Heart left ventricle (tissue), 16 donors: ENCODE measurements at regions not wholly inside any gene's neighbourhood (a gene's known extent, or its start where the extent isn't known, plus 50 kb on each side); places are given as distances from the start of the nearest gene placed in this dataset.

Experiments
- ATAC-seq, 4 donors: fragments of 200-7000 bp; cut with Tn5 transposase; one replicate each; pipeline ENCODE4 v1.9.1; 2020 to 2022; ENCODE audit warnings: moderate library complexity in 4 of 4, mild to moderate bottlenecking in 3 of 4, moderate number of reproducible peaks in 1 of 4
- DNase-seq, 5 donors: peaks; one replicate each; pipeline ENCODE4 v3.0.0-alpha.2; 2020
- H3K27ac ChIP-seq, 12 donors: fragments of 200-600 bp; sonication (generic) in 4 of 12; one replicate each; pipeline versions ENCODE4 v1.5.0 to v1.8.0; 2016 to 2022; ENCODE audit warnings: mild to moderate bottlenecking in 2 of 12
- H3K27me3 ChIP-seq, 9 donors: fragments of 200-600 bp; sonication (generic) in 2 of 9; one replicate each; pipeline versions ENCODE4 v1.5.1 to v1.8.0; 2016 to 2022; ENCODE audit warnings: mild to moderate bottlenecking in 3 of 9
- H3K36me3 ChIP-seq, 9 donors: fragments of 200-600 bp; sonication (generic) in 2 of 9; one replicate each; pipeline versions ENCODE4 v1.5.0 to v1.8.0; 2018 to 2022; ENCODE audit warnings: mild to moderate bottlenecking in 2 of 9
- H3K4me1 ChIP-seq, 12 donors: fragments of 200-600 bp; sonication (generic) in 4 of 12; one replicate each; pipeline versions ENCODE4 v1.5.0 to v1.8.0; 2016 to 2022; ENCODE audit warnings: mild to moderate bottlenecking in 3 of 12
- H3K4me3 ChIP-seq, 12 donors: fragments of 200-600 bp; sonication (generic) in 4 of 12; one replicate each; pipeline versions ENCODE4 v1.5.0 to v1.8.0; 2017 to 2022; ENCODE audit warnings: mild to moderate bottlenecking in 9 of 12, moderate library complexity in 4 of 12
- H3K9me3 ChIP-seq, 12 donors: fragments of 200-600 bp; sonication (generic) in 4 of 12; one replicate each; pipeline versions ENCODE4 v1.5.0 to v1.8.0; 2016 to 2022; ENCODE audit warnings: mild to moderate bottlenecking in 1 of 12
- POLR2A ChIP-seq, 2 donors: fragments of 450-650 bp; IDR thresholded peaks; one replicate each; pipeline ENCODE4 v1.6.1; 2017; ENCODE audit warnings: antibody characterized with exemption in 2 of 2, mild to moderate bottlenecking in 2 of 2, moderate library complexity in 2 of 2
- WGBS, 4 donors: extraction: QIAGEN DNeasy Blood & Tissue Kit in 2 of 4; methylation state at CpG; one replicate each; pipeline versions ENCODE4 v1.1.5 to v1.1.7; 2013 to 2018; 5-methylcytosine and 5-hydroxymethylcytosine counted together
- intact Hi-C, 10 donors: fragments of 100-400 bp; cut with DNase I; formaldehyde crosslinking; loops; one replicate each; pipeline versions ENCODE4 v1.11.1 to v1.14.2; 2022
- TF ChIP-seq, protein P1 (sequence below), 12 donors: fragments of 200-600 bp; sonication (generic) in 4 of 12; IDR thresholded peaks; one replicate each; pipeline versions ENCODE4 v1.5.0 to v1.8.0; 2018 to 2022; ENCODE audit warnings: antibody characterized with exemption in 12 of 12, mild to moderate bottlenecking in 5 of 12
- donor health status: ischemic (EF 13 %, LVEDD 7.1; RV severe dilation, severe dysfunction).
- donor health status: healthy with polysubstance abuse.
- donor health status: DM: no; HTN: yes; CAD: no.
- donor health status: DM: no; HTN: no; CAD: no.
- donor health status: ischemic (EF 25% LVEDD 6.9; RV normal size, moderate dysfunction).
- donor health status: ischemic (EF 25% LVEDD 5.7; RV mildly dilated, moderate dysfunction).
- donor health status: healthy.
- donor health status: DM: yes; HTN: yes; CAD: no.
- donor health status: ischemic (EF 35%, LVEDD 5.7; RV mildly dilated, moderate dysfunction).
- donor health status: nonischemic (EF 11% LVEDD 7.7; RV severe dilation, severe dysfunction).
- donor health status: DM: yes; HTN: yes; CAD: no.
- donor health status: PGD.
- donor health status: ischemic (EF 29% LVEDD 5.4; RV normal size, mild dysfunction).
- donor health status: nonischemic (EF 23%, LVEDD 6.1; RV moderate dilation, normal function).

DNA sequence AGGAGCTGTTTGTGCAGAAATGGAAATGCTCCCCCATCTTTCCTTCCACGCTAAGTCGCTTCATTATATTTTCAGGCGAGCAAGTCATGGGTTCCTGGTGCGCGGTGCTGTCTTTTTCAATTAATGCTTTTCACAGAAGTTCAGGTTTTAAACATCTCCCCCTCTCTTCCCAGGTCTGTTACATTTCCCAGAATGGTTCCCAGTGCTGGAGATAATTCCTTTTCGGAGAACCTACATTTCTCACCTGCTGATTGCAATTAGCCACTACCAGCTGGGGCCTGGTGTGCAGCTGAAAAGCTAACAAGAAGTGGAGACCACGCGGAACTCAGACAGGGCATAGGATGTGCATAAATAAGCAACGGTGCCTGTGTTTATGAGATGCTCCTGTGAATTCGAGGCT is 217.8 kb downstream of the MID1IP1 start:
- H3K4me1 ChIP-seq = no peaks in the 10 kb centered on the region
- no peaks in the 10 kb centered on the region for H3K36me3 ChIP-seq
- no peak overlapping the region for H3K4me3 ChIP-seq
- no peak for TF ChIP-seq POLR2A (IDR thresholded peaks at IDR 0.05)
- TF ChIP-seq, protein P1, sequence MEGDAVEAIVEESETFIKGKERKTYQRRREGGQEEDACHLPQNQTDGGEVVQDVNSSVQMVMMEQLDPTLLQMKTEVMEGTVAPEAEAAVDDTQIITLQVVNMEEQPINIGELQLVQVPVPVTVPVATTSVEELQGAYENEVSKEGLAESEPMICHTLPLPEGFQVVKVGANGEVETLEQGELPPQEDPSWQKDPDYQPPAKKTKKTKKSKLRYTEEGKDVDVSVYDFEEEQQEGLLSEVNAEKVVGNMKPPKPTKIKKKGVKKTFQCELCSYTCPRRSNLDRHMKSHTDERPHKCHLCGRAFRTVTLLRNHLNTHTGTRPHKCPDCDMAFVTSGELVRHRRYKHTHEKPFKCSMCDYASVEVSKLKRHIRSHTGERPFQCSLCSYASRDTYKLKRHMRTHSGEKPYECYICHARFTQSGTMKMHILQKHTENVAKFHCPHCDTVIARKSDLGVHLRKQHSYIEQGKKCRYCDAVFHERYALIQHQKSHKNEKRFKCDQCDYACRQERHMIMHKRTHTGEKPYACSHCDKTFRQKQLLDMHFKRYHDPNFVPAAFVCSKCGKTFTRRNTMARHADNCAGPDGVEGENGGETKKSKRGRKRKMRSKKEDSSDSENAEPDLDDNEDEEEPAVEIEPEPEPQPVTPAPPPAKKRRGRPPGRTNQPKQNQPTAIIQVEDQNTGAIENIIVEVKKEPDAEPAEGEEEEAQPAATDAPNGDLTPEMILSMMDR (IDR thresholded peaks at IDR 0.05) = no peak
- WGBS, 4 donors = 78 to 92% (median 84%) methylated on average over 10 of the region's 10 CpGs
- ATAC-seq = no peak
- intact Hi-C loops = no loop called here
- peaks cover 0 to 10% (median 0%) of the 10 kb centered on the region in 9 donors for H3K27me3 ChIP-seq
- DNase-seq = no peak
- no peak overlapping the region for H3K27ac ChIP-seq
- no peaks in the 10 kb centered on the region for H3K9me3 ChIP-seq

DNA sequence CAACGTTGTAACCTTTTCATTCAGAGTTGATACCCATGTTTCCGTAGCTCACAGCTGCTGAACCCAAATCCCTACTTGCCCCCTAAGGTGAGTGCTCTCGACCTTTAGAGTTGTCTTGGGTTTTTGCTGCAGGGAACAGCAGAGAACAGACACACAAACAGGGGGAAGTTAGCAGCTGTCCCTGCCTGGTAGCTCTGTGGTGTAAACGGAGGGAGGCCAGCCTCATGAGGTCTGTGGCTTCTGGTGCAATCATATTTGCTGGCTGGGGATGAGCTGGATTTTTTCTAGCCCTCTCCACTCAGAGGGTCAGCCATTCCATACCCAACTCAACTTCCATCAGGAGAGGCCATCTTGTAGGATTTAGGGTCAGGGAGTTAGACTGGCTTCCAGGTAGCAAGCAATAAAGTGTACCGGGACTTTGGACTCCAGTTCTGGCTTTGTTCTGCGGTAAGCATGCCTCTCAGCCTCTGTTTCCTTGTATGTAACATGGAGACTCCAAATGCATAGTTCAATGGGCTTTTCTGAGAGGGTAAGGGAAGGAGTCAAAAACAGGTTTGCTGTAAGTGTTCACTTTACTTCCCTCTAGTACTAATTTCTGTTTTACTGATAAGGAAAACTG is 218.9 kb downstream of the MID1IP1 start:
- WGBS, 4 donors = 64 to 90% (median 76%) methylated on average over 6 of the region's 6 CpGs
- no peak for TF ChIP-seq POLR2A (IDR thresholded peaks at IDR 0.05)
- TF ChIP-seq, protein P1 (IDR thresholded peaks at IDR 0.05) = no peak
- no peaks in the 10 kb centered on the region for H3K4me1 ChIP-seq
- no peak overlapping the region for H3K4me3 ChIP-seq
- H3K27me3 ChIP-seq = peaks cover 0 to 10% (median 0%) of the 10 kb centered on the region in 9 donors
- ATAC-seq = no peak
- no peaks in the 10 kb centered on the region for H3K9me3 ChIP-seq
- no peak overlapping the region for H3K27ac ChIP-seq
- no peaks in the 10 kb centered on the region for H3K36me3 ChIP-seq
- intact Hi-C loops = no loop called here
- DNase-seq = no peak

DNA sequence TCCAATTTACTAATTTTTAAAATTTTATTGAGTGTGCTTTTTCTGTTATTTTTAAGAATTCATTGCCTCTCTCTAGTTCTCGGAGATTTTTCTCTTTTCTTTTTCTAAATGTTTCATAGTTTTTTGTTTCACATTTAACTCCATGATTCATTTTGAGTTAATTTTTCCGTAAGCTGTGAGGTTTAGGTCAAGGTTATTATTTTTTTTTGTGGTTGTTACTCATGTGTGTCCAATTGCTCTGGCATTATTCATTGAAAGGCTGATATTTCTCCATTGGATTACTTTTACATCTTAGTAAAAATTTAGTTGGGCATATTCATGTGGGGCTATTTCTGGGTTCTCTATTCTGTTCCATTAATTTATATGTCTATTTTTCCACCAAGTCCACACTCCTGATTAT is 220.8 kb downstream of the MID1IP1 start:
- no peaks in the 10 kb centered on the region for H3K4me1 ChIP-seq
- TF ChIP-seq POLR2A (IDR thresholded peaks at IDR 0.05) = no peak
- TF ChIP-seq, protein P1 (IDR thresholded peaks at IDR 0.05) = no peak
- peaks cover 0 to 3% (median 0%) of the 10 kb centered on the region in 9 donors for H3K27me3 ChIP-seq
- H3K27ac ChIP-seq = no peak overlapping the region
- H3K4me3 ChIP-seq = no peak overlapping the region
- DNase-seq = no peak
- no peaks in the 10 kb centered on the region for H3K36me3 ChIP-seq
- 84 to 99% (median 93%) methylated on average over 2 of the region's 2 CpGs for WGBS, 4 donors
- ATAC-seq = no peak
- H3K9me3 ChIP-seq = peaks cover 0 to 2% (median 0%) of the 10 kb centered on the region in 12 donors
- intact Hi-C loops = no loop called here

DNA sequence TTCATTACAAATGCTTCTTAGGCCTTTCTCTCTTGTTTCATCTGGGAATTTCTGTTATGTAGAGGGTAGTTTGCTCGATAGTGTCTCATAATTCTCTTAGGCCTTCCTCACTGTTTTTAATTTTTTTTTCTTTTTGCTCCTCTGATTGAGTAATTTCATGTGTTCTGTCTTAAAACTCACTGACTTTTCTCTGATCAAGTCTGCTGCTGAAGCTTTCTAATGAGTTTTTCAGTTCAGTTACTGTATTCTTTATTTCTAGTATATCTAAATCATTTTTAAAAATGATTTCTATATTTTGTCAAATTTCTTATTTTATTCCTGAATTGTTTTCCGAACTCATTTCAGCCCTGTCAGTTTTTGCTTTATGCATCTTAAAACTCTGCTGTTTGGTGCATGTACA is 228.0 kb downstream of the MID1IP1 start:
- ATAC-seq (no peak), DNase-seq (no peak)
- Histone ChIP-seq H3K9me3 (peaks cover 0 to 46% (median 24%) of the 10 kb centered on the region in 12 donors), H3K27me3 (no peaks in the 10 kb centered on the region), H3K4me1 (no peaks in the 10 kb centered on the region), H3K4me3 (no peak overlapping the region), H3K27ac (no peak overlapping the region), H3K36me3 (no peaks in the 10 kb centered on the region)
- TF ChIP-seq, protein P1 (IDR thresholded peaks at IDR 0.05) = no peak
- TF ChIP-seq POLR2A (IDR thresholded peaks at IDR 0.05) = no peak
- intact Hi-C loops = no loop called here
- 67 to 79% (median 75%) methylated on average over 2 of the region's 2 CpGs for WGBS, 4 donors
